Osteocyte (in vitro differentiated cells): ENCODE measurements at regions not wholly inside any gene's neighbourhood (a gene's known extent, or its start where the extent isn't known, plus 50 kb on each side); places are given as distances from the start of the nearest gene placed in this dataset.
"Not testable (repeated sequence)": the region's sequence is repeated elsewhere in the genome, so short reads cannot be mapped to it uniquely, and the experiment has no call there.

Experiments
- DNase-seq: peaks from one replicate; pipeline ENCODE4 v3.0.0; 2021; ENCODE audit warnings: mixed read lengths; ENCODE audit not compliant: unreplicated experiment; ENCODE audit errors: extremely low spot score
- H3K27ac Mint-ChIP-seq: one replicate; pipeline ENCODE4 v1.8.0; 2021; ENCODE audit warnings: mild to moderate bottlenecking, mixed read lengths; ENCODE audit not compliant: unreplicated experiment
- H3K27me3 Mint-ChIP-seq: one replicate; pipeline ENCODE4 v1.8.0; 2021; ENCODE audit warnings: mixed read lengths; ENCODE audit not compliant: unreplicated experiment
- H3K36me3 Mint-ChIP-seq: one replicate; pipeline ENCODE4 v1.8.0; 2021; ENCODE audit warnings: mixed read lengths; ENCODE audit not compliant: unreplicated experiment
- H3K4me1 Mint-ChIP-seq: one replicate; pipeline ENCODE4 v1.8.0; 2021; ENCODE audit warnings: mixed read lengths; ENCODE audit not compliant: unreplicated experiment
- H3K4me3 Mint-ChIP-seq: one replicate; pipeline ENCODE4 v1.8.0; 2021; ENCODE audit warnings: mild to moderate bottlenecking, moderate library complexity, mixed read lengths; ENCODE audit not compliant: unreplicated experiment
- H3K9me3 Mint-ChIP-seq: one replicate; pipeline ENCODE4 v1.8.0; 2021; ENCODE audit warnings: mixed read lengths; ENCODE audit not compliant: unreplicated experiment
- CTCF ChIP-seq: fragments of 200-600 bp; sonication (generic); IDR thresholded peaks from 2 replicates; pipeline ENCODE4 v1.5.0; 2021; ENCODE audit warnings: antibody characterized with exemption, mild to moderate bottlenecking, moderate library complexity

GRCh38 chr2:138423745-138424144 lies 77.8 kb upstream of the SPOPL start:
- Mint-ChIP-seq H3K36me3 (peaks cover 4% of the 10 kb centered on the region), H3K4me3 (no peak overlapping the region), H3K4me1 (peaks cover 9% of the 10 kb centered on the region), H3K27ac (no peak overlapping the region), H3K27me3 (no peaks in the 10 kb centered on the region), H3K9me3 (peaks cover 25% of the 10 kb centered on the region)
- TF ChIP-seq CTCF = no peak
- DNase-seq = no peak

- H3K27me3 Mint-ChIP-seq = no peaks in the 10 kb centered on the region
Observed at GRCh38 chr2:138424436-138425140, 77.0 kb upstream of the SPOPL start.

GRCh38 chr2:138426116-138426515 lies 75.5 kb upstream of the SPOPL start:
- H3K27ac Mint-ChIP-seq, H3K36me3 Mint-ChIP-seq, DNase-seq, H3K4me1 Mint-ChIP-seq, H3K4me3 Mint-ChIP-seq, H3K27me3 Mint-ChIP-seq: not testable (repeated sequence)
- H3K9me3 Mint-ChIP-seq = peaks cover 25% of the 10 kb centered on the region

More at GRCh38 chr2:138424436-138425140, 77.0 kb upstream of the SPOPL start:
- TF ChIP-seq CTCF = no peak
- Mint-ChIP-seq H3K9me3 (peaks cover 25% of the 10 kb centered on the region), H3K27ac (no peak overlapping the region), H3K36me3 (peaks cover 4% of the 10 kb centered on the region), H3K4me3 (no peak overlapping the region), H3K4me1 (peaks cover 9% of the 10 kb centered on the region)
- DNase-seq = no peak

GRCh38 chr2:138428710-138429440 lies 72.7 kb upstream of the SPOPL start:
- Mint-ChIP-seq H3K27me3 (no peaks in the 10 kb centered on the region), H3K4me1 (no peaks in the 10 kb centered on the region), H3K9me3 (peaks cover 27% of the 10 kb centered on the region), H3K4me3 (no peak overlapping the region), H3K36me3 (peaks cover 4% of the 10 kb centered on the region), H3K27ac (no peak overlapping the region)
- no peak for DNase-seq
- no peak for TF ChIP-seq CTCF

- TF ChIP-seq CTCF = no peak
- H3K27me3 Mint-ChIP-seq = no peaks in the 10 kb centered on the region
- H3K4me1 Mint-ChIP-seq = no peaks in the 10 kb centered on the region
- peaks cover 19% of the 10 kb centered on the region for H3K9me3 Mint-ChIP-seq
- peaks cover 4% of the 10 kb centered on the region for H3K36me3 Mint-ChIP-seq
- no peak overlapping the region for H3K27ac Mint-ChIP-seq
- no peak for DNase-seq
- no peak overlapping the region for H3K4me3 Mint-ChIP-seq
Observed at GRCh38 chr2:138430181-138430580, 71.4 kb upstream of the SPOPL start.
